ENCODE measurements at regions not wholly inside any gene's neighbourhood (a gene's known extent, or its start where the extent isn't known, plus 50 kb on each side); places are given as distances from the start of the nearest gene placed in this dataset.

GRCh38 chr21:19712441-19712840 lies 1285.8 kb upstream of the NCAM2 start:
- no peak for DNase-seq

- DNase-seq: no peak
These were observed 1284.9 kb upstream of the NCAM2 start for GRCh38 chr21:19713313-19713712.

GRCh38 chr21:19724081-19724480 lies 1274.1 kb upstream of the NCAM2 start:
- DNase-seq: no peak

GRCh38 chr21:19731251-19731650 lies 1267.0 kb upstream of the NCAM2 start:
- DNase-seq: no peak

- no peak for DNase-seq
These were observed 1238.4 kb upstream of the NCAM2 start for GRCh38 chr21:19759836-19760235.

GRCh38 chr21:19767546-19767945 lies 1230.7 kb upstream of the NCAM2 start:
- DNase-seq: no peak

- DNase-seq: no peak
These were observed 1226.3 kb upstream of the NCAM2 start for GRCh38 chr21:19771881-19772280.

- DNase-seq: no peak
These were observed 1222.1 kb upstream of the NCAM2 start for GRCh38 chr21:19776076-19776475.

GRCh38 chr21:19781881-19782652 lies 1216.1 kb upstream of the NCAM2 start:
- no peak for DNase-seq

GRCh38 chr21:19785941-19786340 lies 1212.3 kb upstream of the NCAM2 start:
- DNase-seq: no peak

GRCh38 chr21:19792004-19792403 lies 1206.2 kb upstream of the NCAM2 start:
- DNase-seq: no peak

GRCh38 chr21:19807201-19807600 lies 1191.0 kb upstream of the NCAM2 start:
- DNase-seq: no peak

GRCh38 chr21:19810779-19811178 lies 1187.4 kb upstream of the NCAM2 start:
- peak in 1 of 2 experiments; percentile 4 for DNase-seq

GRCh38 chr21:19830446-19830845 lies 1167.8 kb upstream of the NCAM2 start:
- no peak for DNase-seq

- DNase-seq: no peak
These were observed 1165.7 kb upstream of the NCAM2 start for GRCh38 chr21:19832551-19832950.

GRCh38 chr21:19833082-19833481 lies 1165.1 kb upstream of the NCAM2 start:
- no peak for DNase-seq

- no peak for DNase-seq
These were observed 1155.6 kb upstream of the NCAM2 start for GRCh38 chr21:19842601-19843000.

- DNase-seq: no peak
These were observed 1153.9 kb upstream of the NCAM2 start for GRCh38 chr21:19844334-19844733.

GRCh38 chr21:19850157-19850556 lies 1148.1 kb upstream of the NCAM2 start:
- DNase-seq: no peak

GRCh38 chr21:19853061-19853460 lies 1145.1 kb upstream of the NCAM2 start:
- no peak for DNase-seq

GRCh38 chr21:19853709-19854575 lies 1144.3 kb upstream of the NCAM2 start:
- no peak for DNase-seq

- DNase-seq: no peak
These were observed 1142.7 kb upstream of the NCAM2 start for GRCh38 chr21:19855522-19855921.

- DNase-seq: no peak
These were observed 1133.7 kb upstream of the NCAM2 start for GRCh38 chr21:19864476-19864875.

- DNase-seq: no peak
These were observed 1127.5 kb upstream of the NCAM2 start for GRCh38 chr21:19870682-19871081.

Data from AML-193 (cell line).